ENCODE measurements at regions not wholly inside any gene's neighbourhood (a gene's known extent, or its start where the extent isn't known, plus 50 kb on each side); places are given as distances from the start of the nearest gene placed in this dataset.

DNA sequence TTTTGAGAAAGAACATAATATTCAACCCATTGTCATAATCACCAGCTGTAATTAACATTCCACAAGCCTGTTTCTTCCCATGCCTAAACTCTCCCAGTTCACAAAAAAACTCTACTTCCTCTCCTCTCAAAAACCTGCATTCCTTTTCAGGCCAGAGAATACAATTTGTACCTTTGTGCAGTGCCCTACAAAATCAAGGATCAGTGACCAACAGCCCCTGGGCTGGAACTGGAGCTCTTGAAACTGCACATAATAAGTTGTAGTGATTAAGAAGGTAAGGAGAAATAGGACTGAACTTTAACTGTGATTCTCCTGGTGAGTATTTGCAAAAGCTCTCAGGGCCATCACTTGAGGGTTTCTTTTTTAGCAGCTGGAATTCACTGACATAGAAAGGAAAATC, 472.7 kb downstream of the RFC3 start:
- ATAC-seq (ENCODE audit: low read depth) (no peak), DNase-seq (no peak)
- TF ChIP-seq EZH2 (IDR thresholded peaks at IDR 0.05; ENCODE audit: borderline replicate concordance, insufficient read depth, low read depth, low read length, poor library complexity, severe bottlenecking), result no peak
- TF ChIP-seq, protein P1, sequence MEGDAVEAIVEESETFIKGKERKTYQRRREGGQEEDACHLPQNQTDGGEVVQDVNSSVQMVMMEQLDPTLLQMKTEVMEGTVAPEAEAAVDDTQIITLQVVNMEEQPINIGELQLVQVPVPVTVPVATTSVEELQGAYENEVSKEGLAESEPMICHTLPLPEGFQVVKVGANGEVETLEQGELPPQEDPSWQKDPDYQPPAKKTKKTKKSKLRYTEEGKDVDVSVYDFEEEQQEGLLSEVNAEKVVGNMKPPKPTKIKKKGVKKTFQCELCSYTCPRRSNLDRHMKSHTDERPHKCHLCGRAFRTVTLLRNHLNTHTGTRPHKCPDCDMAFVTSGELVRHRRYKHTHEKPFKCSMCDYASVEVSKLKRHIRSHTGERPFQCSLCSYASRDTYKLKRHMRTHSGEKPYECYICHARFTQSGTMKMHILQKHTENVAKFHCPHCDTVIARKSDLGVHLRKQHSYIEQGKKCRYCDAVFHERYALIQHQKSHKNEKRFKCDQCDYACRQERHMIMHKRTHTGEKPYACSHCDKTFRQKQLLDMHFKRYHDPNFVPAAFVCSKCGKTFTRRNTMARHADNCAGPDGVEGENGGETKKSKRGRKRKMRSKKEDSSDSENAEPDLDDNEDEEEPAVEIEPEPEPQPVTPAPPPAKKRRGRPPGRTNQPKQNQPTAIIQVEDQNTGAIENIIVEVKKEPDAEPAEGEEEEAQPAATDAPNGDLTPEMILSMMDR (IDR thresholded peaks at IDR 0.05), result no peak
- no peak overlapping the region for H3K4me3 Mint-ChIP-seq
- Histone ChIP-seq H4K20me1 (ENCODE audit: control insufficient read depth, insufficient read depth, low read length, poor library complexity, severe bottlenecking) (no peaks in the 10 kb centered on the region), H3K4me3 (ENCODE audit: control extremely low read depth in 1 of 5, extremely low read depth in 1 of 5, insufficient read depth in 1 of 5, low read depth in 2 of 5, low read length in 4 of 5) (no peak overlapping the region), H3K27me3 (replicated peaks in 1 of 4; ENCODE audit: control extremely low read depth in 1 of 4, control insufficient read depth in 3 of 4, insufficient read depth in 4 of 4, low read length in 3 of 4) (no peaks in the 10 kb centered on the region), H3K4me2 (replicated peaks; ENCODE audit: low read depth, low read length, poor library complexity, severe bottlenecking) (no peak overlapping the region), H2AFZ (ENCODE audit: insufficient read depth, low read depth, low read length, poor library complexity, severe bottlenecking) (no peak overlapping the region), H3K9ac (ENCODE audit: low read length) (no peak overlapping the region), H3K4me1 (ENCODE audit: control insufficient read depth in 2 of 2, insufficient read depth in 2 of 2, low read length in 2 of 2) (no peaks in the 10 kb centered on the region), H3K79me2 (ENCODE audit: control insufficient read depth, insufficient read depth, low read length) (no peaks in the 10 kb centered on the region), H3K36me3 (replicated peaks in 1 of 2; ENCODE audit: control extremely low read depth in 1 of 2, control insufficient read depth in 1 of 2, extremely low read depth in 1 of 2, insufficient read depth in 2 of 2, low read length in 1 of 2) (no peaks in the 10 kb centered on the region), H3K27ac (ENCODE audit: low read length in 2 of 2) (no peak overlapping the region), H3K9me3 (ENCODE audit: control extremely low read depth in 1 of 3, control insufficient read depth in 2 of 3, insufficient read depth in 1 of 3, low read length in 2 of 3) (no peaks in the 10 kb centered on the region)
- no peaks in the 10 kb centered on the region for H3K27me3 Mint-ChIP-seq
- POLR2A ChIA-PET, result no interaction called here
- CTCF ChIA-PET, result no interaction called here
- intact Hi-C loops (cut with micrococcal nuclease), result no loop called here
- peaks cover 2% of the 10 kb centered on the region for H3K9me3 Mint-ChIP-seq (ENCODE audit: insufficient read depth)
- H3K27ac Mint-ChIP-seq, result no peak overlapping the region
- H3K4me1 Mint-ChIP-seq, result no peaks in the 10 kb centered on the region

DNA sequence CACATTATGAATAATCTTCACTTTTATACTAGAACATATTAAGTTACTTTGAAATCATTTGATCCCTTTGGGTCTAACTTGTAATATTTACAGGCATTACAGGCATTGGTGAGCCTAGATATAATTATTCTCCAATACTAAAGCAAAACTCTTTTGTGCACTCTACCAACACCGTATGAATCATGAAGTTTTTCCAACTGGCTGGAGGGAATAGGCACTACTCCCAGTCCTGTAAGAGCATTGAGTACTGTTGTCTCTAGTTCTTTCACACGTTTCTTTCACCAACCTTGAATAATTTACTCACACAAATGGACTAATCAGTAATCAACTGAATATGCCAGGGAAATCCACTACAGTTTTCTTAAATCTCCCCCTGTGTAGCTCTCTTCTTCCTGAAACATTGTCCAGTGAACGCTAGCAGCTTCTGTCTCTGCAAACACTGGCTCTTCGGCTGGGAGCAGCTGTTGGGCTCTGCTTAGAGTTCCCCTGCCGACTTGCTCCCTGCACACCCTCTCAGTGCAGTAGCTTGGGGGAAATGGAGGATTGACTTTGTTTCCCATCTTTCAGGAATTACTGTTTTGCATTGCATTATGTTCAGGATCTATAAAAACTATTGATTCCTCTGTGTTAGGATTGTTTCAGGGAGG, 476.7 kb downstream of the RFC3 start:
- Histone ChIP-seq H3K9me3 (ENCODE audit: control extremely low read depth in 1 of 3, control insufficient read depth in 2 of 3, insufficient read depth in 1 of 3, low read length in 2 of 3) (no peaks in the 10 kb centered on the region), H2AFZ (ENCODE audit: insufficient read depth, low read depth, low read length, poor library complexity, severe bottlenecking) (no peak overlapping the region), H3K4me3 (ENCODE audit: control extremely low read depth in 1 of 5, extremely low read depth in 1 of 5, insufficient read depth in 1 of 5, low read depth in 2 of 5, low read length in 4 of 5) (no peak overlapping the region), H4K20me1 (ENCODE audit: control insufficient read depth, insufficient read depth, low read length, poor library complexity, severe bottlenecking) (no peaks in the 10 kb centered on the region), H3K27me3 (replicated peaks in 1 of 4; ENCODE audit: control extremely low read depth in 1 of 4, control insufficient read depth in 3 of 4, insufficient read depth in 4 of 4, low read length in 3 of 4) (no peaks in the 10 kb centered on the region), H3K36me3 (replicated peaks in 1 of 2; ENCODE audit: control extremely low read depth in 1 of 2, control insufficient read depth in 1 of 2, extremely low read depth in 1 of 2, insufficient read depth in 2 of 2, low read length in 1 of 2) (no peaks in the 10 kb centered on the region), H3K4me1 (ENCODE audit: control insufficient read depth in 2 of 2, insufficient read depth in 2 of 2, low read length in 2 of 2) (no peaks in the 10 kb centered on the region), H3K4me2 (replicated peaks; ENCODE audit: low read depth, low read length, poor library complexity, severe bottlenecking) (no peak overlapping the region), H3K79me2 (ENCODE audit: control insufficient read depth, insufficient read depth, low read length) (no peaks in the 10 kb centered on the region), H3K9ac (ENCODE audit: low read length) (no peak overlapping the region), H3K27ac (ENCODE audit: low read length in 2 of 2) (no peak overlapping the region)
- no peak for ATAC-seq (ENCODE audit: low read depth)
- Mint-ChIP-seq H3K27me3 (no peaks in the 10 kb centered on the region), H3K4me1 (no peaks in the 10 kb centered on the region), H3K4me3 (no peak overlapping the region), H3K27ac (no peak overlapping the region), H3K9me3 (ENCODE audit: insufficient read depth) (no peaks in the 10 kb centered on the region)
- ChIA-PET POLR2A (no interaction called here), CTCF (no interaction called here)
- DNase-seq, result no peak
- TF ChIP-seq, protein P1 (IDR thresholded peaks at IDR 0.05), result no peak
- TF ChIP-seq EZH2 (IDR thresholded peaks at IDR 0.05; ENCODE audit: borderline replicate concordance, insufficient read depth, low read depth, low read length, poor library complexity, severe bottlenecking), result no peak
- 79% methylated on average over 5 of the region's 5 CpGs for WGBS (ENCODE audit: insufficient coverage)
- intact Hi-C loops (cut with micrococcal nuclease), result no loop called here
